ENCODE measurements at regions not wholly inside any gene's neighbourhood (a gene's known extent, or its start where the extent isn't known, plus 50 kb on each side); places are given as distances from the start of the nearest gene placed in this dataset.
A peak's percentile ranks its signal among the peaks of the same experiment; 100 is the strongest.
"Not testable (repeated sequence)": the region's sequence is repeated elsewhere in the genome, so short reads cannot be mapped to it uniquely, and the experiment has no call there.

GRCh38 chr1:234899041-234899729, 229.5 kb downstream of the TOMM20 start:
- peak in 1 of 2 experiments; percentile 23 for DNase-seq
- no peak for TF ChIP-seq POLR2A (IDR thresholded peaks at IDR 0.05; ENCODE audit: low read length)
- TF ChIP-seq GATA1 (IDR thresholded peaks at IDR 0.05; ENCODE audit: low read depth, low read length) = no peak

GRCh38 chr1:234898455-234899033, 230.1 kb downstream of the TOMM20 start:
- TF ChIP-seq POLR2A (IDR thresholded peaks at IDR 0.05; ENCODE audit: low read length) (no peak), GATA1 (IDR thresholded peaks at IDR 0.05; ENCODE audit: low read depth, low read length) (no peak)
- no peak for DNase-seq

GRCh38 chr1:234897754-234898454, 230.7 kb downstream of the TOMM20 start:
- DNase-seq = peak in 1 of 2 experiments; percentile 10

GRCh38 chr1:234897390-234897749, 231.3 kb downstream of the TOMM20 start:
- TF ChIP-seq POLR2A (IDR thresholded peaks at IDR 0.05; ENCODE audit: low read length) (no peak), GATA1 (IDR thresholded peaks at IDR 0.05; ENCODE audit: low read depth, low read length) (no peak)
- DNase-seq = no peak

More at GRCh38 chr1:234897754-234898454, 230.7 kb downstream of the TOMM20 start:
- TF ChIP-seq POLR2A (IDR thresholded peaks at IDR 0.05; ENCODE audit: low read length) (no peak), GATA1 (IDR thresholded peaks at IDR 0.05; ENCODE audit: low read depth, low read length) (no peak)

GRCh38 chr1:234896477-234897389, 231.9 kb downstream of the TOMM20 start:
- TF ChIP-seq POLR2A (IDR thresholded peaks at IDR 0.05; ENCODE audit: low read length) = no peak
- no peak for TF ChIP-seq GATA1 (IDR thresholded peaks at IDR 0.05; ENCODE audit: low read depth, low read length)
- no peak for DNase-seq

- DNase-seq = peak; percentile 72 to 83
- no peak for TF ChIP-seq GATA1 (IDR thresholded peaks at IDR 0.05; ENCODE audit: low read depth, low read length)
- TF ChIP-seq POLR2A (IDR thresholded peaks at IDR 0.05; ENCODE audit: low read length) = no peak
These were observed 234.7 kb downstream of the TOMM20 start for GRCh38 chr1:234893725-234894630.

GRCh38 chr1:234893359-234893724, 235.3 kb downstream of the TOMM20 start:
- TF ChIP-seq GATA1 (IDR thresholded peaks at IDR 0.05; ENCODE audit: low read depth, low read length) (no peak), POLR2A (IDR thresholded peaks at IDR 0.05; ENCODE audit: low read length) (no peak)
- no peak for DNase-seq

- no peak for DNase-seq
- TF ChIP-seq POLR2A (IDR thresholded peaks at IDR 0.05; ENCODE audit: low read length) = no peak
- TF ChIP-seq GATA1 (IDR thresholded peaks at IDR 0.05; ENCODE audit: low read depth, low read length) = no peak
These were observed 236.0 kb downstream of the TOMM20 start for GRCh38 chr1:234892642-234893041.

- no peak for TF ChIP-seq GATA1 (IDR thresholded peaks at IDR 0.05; ENCODE audit: low read depth, low read length)
- no peak for TF ChIP-seq POLR2A (IDR thresholded peaks at IDR 0.05; ENCODE audit: low read length)
- no peak for DNase-seq
These were observed 237.2 kb downstream of the TOMM20 start for GRCh38 chr1:234891427-234891826.

- TF ChIP-seq POLR2A (IDR thresholded peaks at IDR 0.05; ENCODE audit: low read length) = no peak
- no peak for TF ChIP-seq GATA1 (IDR thresholded peaks at IDR 0.05; ENCODE audit: low read depth, low read length)
- no peak for DNase-seq
These were observed 239.0 kb downstream of the TOMM20 start for GRCh38 chr1:234889643-234890042.

- not testable (repeated sequence) for DNase-seq
These were observed 240.4 kb downstream of the TOMM20 start for GRCh38 chr1:234888247-234888646.

GRCh38 chr1:234887016-234887900, 241.4 kb downstream of the TOMM20 start:
- TF ChIP-seq GATA1 (IDR thresholded peaks at IDR 0.05; ENCODE audit: low read depth, low read length) = no peak
- TF ChIP-seq POLR2A (IDR thresholded peaks at IDR 0.05; ENCODE audit: low read length) = no peak
- DNase-seq = no peak
